ENCODE measurements at regions not wholly inside any gene's neighbourhood (a gene's known extent, or its start where the extent isn't known, plus 50 kb on each side); places are given as distances from the start of the nearest gene placed in this dataset.
A peak's percentile ranks its signal among the peaks of the same experiment; 100 is the strongest.

- no peak overlapping the region for H3K27ac ChIP-seq (ENCODE audit: low read depth, low read length)
- no peaks in the 10 kb centered on the region; a peak in 1 of 8 replicates for H3K36me3 ChIP-seq (ENCODE audit: control insufficient read depth in 2 of 4, insufficient read depth in 4 of 4, low read length in 3 of 4)
- H3K23me2 ChIP-seq (ENCODE audit: low read depth, low read length), result no peaks in the 10 kb centered on the region
- TF ChIP-seq SP1 (IDR thresholded peaks at IDR 0.05; ENCODE audit: low read depth, low read length), result no peak
- TF ChIP-seq SP2 (IDR thresholded peaks at IDR 0.05; ENCODE audit: low read length), result no peak
- TF ChIP-seq ASH2L (IDR thresholded peaks at IDR 0.05; ENCODE audit: low read length), result no peak
- TF ChIP-seq TEAD4 (IDR thresholded peaks at IDR 0.05; ENCODE audit: low read depth, low read length), result 0 out of 2 replicates have a peak, but pooled peaks have one; percentile 24
- no peak for TF ChIP-seq SUZ12 (IDR thresholded peaks at IDR 0.05; ENCODE audit: low read length)
- no peak for TF ChIP-seq CTCF (IDR thresholded peaks at IDR 0.05; ENCODE audit: control extremely low read depth in 1 of 3, insufficient read depth in 1 of 3, low read depth in 1 of 3, low read length in 3 of 3)
- no peak for TF ChIP-seq BCL11A (IDR thresholded peaks at IDR 0.05; ENCODE audit: low read depth in 2 of 2, low read length in 2 of 2)
- TF ChIP-seq POU5F1 (IDR thresholded peaks at IDR 0.05; ENCODE audit: low read depth, low read length), result no peak
- H4K8ac ChIP-seq (ENCODE audit: extremely low read depth, insufficient read depth, low read length), result peak overlapping the region; percentile 28; the same call in 1 of the 2 replicates
- H3K27me3 ChIP-seq (replicated peaks in 1 of 4; ENCODE audit: control insufficient read depth in 3 of 4, extremely low read depth in 1 of 4, insufficient read depth in 3 of 4, low read length in 3 of 4), result no peaks in the 10 kb centered on the region
- H3K9ac ChIP-seq (replicated peaks in 1 of 4; ENCODE audit: extremely low read depth in 1 of 4, low read depth in 3 of 4, low read length in 3 of 4), result no peak overlapping the region
- no peak overlapping the region for H3K4ac ChIP-seq (replicated peaks; ENCODE audit: insufficient read length, low read depth, low read length)
- FAIRE-seq, result no peak
- H4K20me1 ChIP-seq (replicated peaks in 1 of 2; ENCODE audit: control insufficient read depth in 1 of 2, insufficient read depth in 2 of 2, low read length in 2 of 2), result no peaks in the 10 kb centered on the region
- H3K4me1 ChIP-seq (replicated peaks in 1 of 4; ENCODE audit: control insufficient read depth in 3 of 4, insufficient read depth in 4 of 4, low read length in 3 of 4), result peaks cover 0 to 8% (median 2%) of the 10 kb centered on the region in 4 experiments; a peak in 4 of 7 replicates
- H3K18ac ChIP-seq (ENCODE audit: extremely low read depth, low read length), result no peak overlapping the region
- H2BK15ac ChIP-seq (ENCODE audit: low read length), result no peak overlapping the region
- no peak overlapping the region for H4K91ac ChIP-seq (replicated peaks; ENCODE audit: insufficient read length, low read length)
- no peak overlapping the region for H2BK20ac ChIP-seq (ENCODE audit: low read length)
- H3K79me2 ChIP-seq (ENCODE audit: control insufficient read depth in 1 of 2, insufficient read depth in 2 of 2, low read length in 2 of 2), result no peaks in the 10 kb centered on the region
- H4K5ac ChIP-seq (ENCODE audit: insufficient read length, low read depth, low read length), result no peak overlapping the region
- WGBS, 2 experiments (ENCODE audit: extremely low coverage in 1 of 2, insufficient coverage in 1 of 2, insufficient read length in 1 of 2, insufficient replicate concordance in 2 of 2, low coverage in 1 of 2, low lambda C conversion rate in 2 of 2, missing lambda C conversion rate in 1 of 2), result 92% methylated on average over 10 of the region's 11 CpGs; no CpG with 5 or more reads in 1 of the 2 experiments
- H2AFZ ChIP-seq (ENCODE audit: low read length), result no peak overlapping the region
- H3K79me1 ChIP-seq (ENCODE audit: low read depth, low read length), result no peaks in the 10 kb centered on the region
- no peak overlapping the region for H3K56ac ChIP-seq (replicated peaks; ENCODE audit: insufficient read length, low read depth, low read length)
- H3K23ac ChIP-seq (ENCODE audit: insufficient read length), result no peak overlapping the region
- H2BK120ac ChIP-seq (replicated peaks; ENCODE audit: low read depth, low read length), result no peak overlapping the region
- no peak for DNase-seq (ENCODE audit: low read depth in 1 of 2, low spot score in 2 of 2)
- CTCF ChIA-PET (ENCODE audit: partially characterized antibody), result interaction anchor here (0.6 to 2.3 kb wide), 8 partner anchors 11 to 299 kb away, joined by 3 to 12 read pairs (median 4); partner anchors contain the start of gene SERTAD2
- POLR2A ChIA-PET (ENCODE audit: partially characterized antibody), result interaction anchor here (0.6 to 1.4 kb wide), 2 partner anchors 22 to 64 kb away, joined by 3 read pairs; no protein-coding TSS in a partner anchor
- H2BK12ac ChIP-seq (ENCODE audit: low read depth, low read length), result no peak overlapping the region
- no peaks in the 10 kb centered on the region for H3K9me3 ChIP-seq (ENCODE audit: insufficient read depth in 2 of 2, low read depth in 1 of 2, low read length in 1 of 2)
- H2AK5ac ChIP-seq (ENCODE audit: low read depth, low read length), result no peak overlapping the region
- H3K4me3 ChIP-seq (ENCODE audit: extremely low read depth in 1 of 4, insufficient read depth in 2 of 4, low read depth in 3 of 4, low read length in 4 of 4), result no peak overlapping the region
- no peak overlapping the region for H3K14ac ChIP-seq (ENCODE audit: insufficient read length)
- H3K4me2 ChIP-seq (ENCODE audit: insufficient read depth in 1 of 2, low read depth in 2 of 2, low read length in 2 of 2), result no peak overlapping the region
- H2BK5ac ChIP-seq (ENCODE audit: low read depth, low read length), result no peak overlapping the region
Measured at GRCh38 chr2:64727843-64728463, 74.2 kb upstream of the SERTAD2 start.

Measured in H1 (cell line).